NCI-H510A treated with DMSO at 0.1 percent for 48 hours (cell line): ENCODE measurements at regions not wholly inside any gene's neighbourhood (a gene's known extent, or its start where the extent isn't known, plus 50 kb on each side); places are given as distances from the start of the nearest gene placed in this dataset.
"Not testable (repeated sequence)": the region's sequence is repeated elsewhere in the genome, so short reads cannot be mapped to it uniquely, and the experiment has no call there.

Experiments used
- DNase-seq: peaks from one replicate; lab custom pipeline; 2025; lab: John Stamatoyannopoulos, UW

DNA sequence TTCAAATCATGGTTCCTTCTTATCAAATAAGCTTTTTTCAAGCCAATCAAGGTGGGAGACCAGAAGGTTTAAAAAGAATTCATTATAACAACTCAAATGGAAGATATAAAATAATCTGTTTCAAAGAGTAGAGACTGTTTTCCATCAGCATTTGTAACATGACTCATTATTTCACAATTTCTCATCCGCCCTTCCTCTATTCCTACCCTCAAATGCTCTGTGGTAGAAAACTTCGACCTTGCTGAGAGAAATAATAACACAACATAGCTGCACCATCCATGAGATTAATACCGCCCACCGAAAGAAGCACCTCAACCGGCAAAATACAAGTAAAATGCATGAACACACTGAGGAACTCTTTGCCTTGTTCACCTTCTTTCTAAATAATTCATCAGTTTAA lies 2039.2 kb upstream of the CELF4 start:
- no peak for DNase-seq

DNA sequence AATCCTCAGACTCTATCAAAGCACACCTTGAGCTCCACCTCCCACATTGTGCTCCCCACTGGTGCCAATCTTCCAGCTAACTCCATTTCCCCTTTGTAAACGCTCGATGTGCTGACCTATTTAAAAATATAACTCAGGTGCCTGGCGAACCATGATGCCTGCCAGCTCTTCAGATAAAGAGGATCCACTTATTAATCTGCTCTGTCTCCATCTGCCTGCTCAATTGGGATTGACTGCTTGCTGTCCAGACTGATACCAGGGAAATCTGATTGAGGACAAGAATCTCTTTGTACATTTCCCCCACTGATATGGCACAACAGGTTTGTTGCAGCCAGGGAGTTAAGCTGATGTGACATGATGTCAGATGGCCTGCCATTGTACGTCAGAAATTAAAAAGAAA lies 2036.5 kb upstream of the CELF4 start:
- peak; percentile 80 for DNase-seq

GRCh38 chr18:39600894-39601293 lies 2035.3 kb upstream of the CELF4 start:
- DNase-seq = no peak

- DNase-seq = no peak
Observed at GRCh38 chr18:39599251-39599650, 2033.7 kb upstream of the CELF4 start.

DNA sequence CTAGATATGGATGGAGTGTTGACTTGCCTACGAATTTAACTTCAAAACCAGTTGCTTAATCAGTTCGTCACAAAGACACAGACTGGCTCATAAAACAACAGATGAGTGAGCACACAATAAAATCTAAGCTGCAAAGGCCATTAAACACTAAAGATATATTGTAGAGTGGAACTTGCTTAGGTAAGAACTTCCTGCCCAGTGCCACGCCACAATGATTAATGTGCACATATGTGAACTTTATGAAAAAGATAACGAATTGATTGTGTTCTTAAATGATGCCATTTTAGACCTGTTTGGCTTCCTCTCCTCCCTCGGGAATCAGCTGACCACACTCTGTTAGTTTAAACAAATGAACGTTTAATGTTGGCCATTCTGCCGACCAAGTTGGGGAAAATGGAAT lies 2031.3 kb upstream of the CELF4 start:
- peak; percentile 52 for DNase-seq

DNA sequence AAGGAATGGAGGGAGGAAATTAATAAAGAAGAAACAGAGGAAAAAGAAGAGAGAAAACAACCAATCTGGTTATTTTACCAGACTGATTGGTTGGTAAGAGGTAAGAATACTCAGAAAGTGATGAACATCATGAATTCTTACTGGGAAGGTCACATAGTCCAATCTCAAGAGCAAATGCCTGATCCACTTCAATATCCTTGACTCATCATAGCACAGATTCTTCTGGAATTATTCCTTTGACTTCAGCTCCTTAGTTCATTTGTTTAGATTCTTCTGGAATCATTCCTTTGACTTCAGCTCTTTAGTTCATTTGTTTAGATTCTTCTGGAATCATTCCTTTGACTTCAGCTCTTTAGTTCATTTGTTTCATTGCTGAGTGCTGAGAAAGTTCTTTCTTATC lies 2030.6 kb upstream of the CELF4 start:
- DNase-seq = no peak

- no peak for DNase-seq
Observed at GRCh38 chr18:39594206-39594605, 2028.6 kb upstream of the CELF4 start.

GRCh38 chr18:39591649-39592048 lies 2026.1 kb upstream of the CELF4 start:
- DNase-seq = no peak

- DNase-seq = no peak
Observed at GRCh38 chr18:39589496-39589895, 2023.9 kb upstream of the CELF4 start.

DNA sequence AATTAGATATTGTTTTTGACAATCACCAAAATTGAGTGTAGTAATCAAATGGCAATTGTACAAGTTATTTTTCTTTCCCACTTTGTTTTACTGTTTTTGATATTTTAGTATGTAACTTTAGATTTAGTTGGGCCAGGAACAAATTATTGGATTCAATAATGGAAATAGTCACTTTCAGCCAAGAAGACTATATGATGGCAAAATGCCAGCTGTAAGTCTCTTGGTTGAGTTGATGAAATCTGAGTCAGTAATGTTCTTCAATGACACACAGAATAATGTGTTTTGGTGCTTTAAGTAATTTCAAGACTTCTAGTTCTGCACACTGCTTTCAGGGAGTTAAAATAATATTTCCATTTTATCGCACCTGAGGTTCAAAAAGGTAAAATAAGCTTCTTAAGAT lies 2022.0 kb upstream of the CELF4 start:
- no peak for DNase-seq

DNA sequence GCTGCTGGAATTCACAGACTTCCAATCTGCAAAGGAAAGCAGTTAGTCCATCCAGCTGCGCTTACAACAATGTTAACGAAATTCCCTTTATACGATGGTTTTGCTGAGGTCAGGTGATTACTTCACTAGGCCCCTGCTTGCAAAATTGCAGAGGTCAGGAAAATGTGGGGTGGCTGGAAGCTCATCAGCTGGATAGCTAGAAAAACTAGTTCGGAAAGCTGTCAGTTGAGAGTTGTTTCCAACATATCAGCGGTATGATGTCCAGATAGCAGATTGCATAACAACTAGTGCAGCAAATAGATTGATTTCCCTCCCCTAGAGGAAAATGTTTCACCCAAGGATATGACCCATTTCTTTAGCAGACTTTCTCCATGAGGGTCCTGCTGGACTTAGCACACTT lies 2021.1 kb upstream of the CELF4 start:
- no peak for DNase-seq

GRCh38 chr18:39574897-39575296 lies 2009.3 kb upstream of the CELF4 start:
- DNase-seq = no peak

DNA sequence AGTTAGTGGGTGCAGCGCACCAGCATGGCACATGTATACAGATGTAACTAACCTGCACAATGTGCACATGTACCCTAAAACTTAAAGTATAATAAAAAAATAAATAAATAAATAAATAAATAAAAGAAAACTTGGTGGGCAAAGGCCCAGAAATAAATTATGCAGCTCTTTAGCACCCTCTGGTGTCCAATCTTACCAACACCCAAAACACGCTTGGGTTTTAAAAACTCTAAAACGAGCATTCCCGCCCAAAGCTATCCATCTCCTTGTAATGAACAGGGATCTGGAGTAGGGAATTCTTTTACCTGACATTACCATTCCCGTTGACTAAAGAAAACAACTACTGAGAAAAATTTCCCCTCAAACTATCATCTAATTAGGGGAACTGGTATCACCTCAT lies 2005.9 kb upstream of the CELF4 start:
- peak; percentile 13 for DNase-seq

- not testable (repeated sequence) for DNase-seq
Observed at GRCh38 chr18:39565551-39566230, 2000.1 kb upstream of the CELF4 start.

- DNase-seq = peak; percentile 72
Observed at GRCh38 chr18:39564716-39565115, 1999.1 kb upstream of the CELF4 start.

- no peak for DNase-seq
Observed at GRCh38 chr18:39561126-39561525, 1995.5 kb upstream of the CELF4 start.

DNA sequence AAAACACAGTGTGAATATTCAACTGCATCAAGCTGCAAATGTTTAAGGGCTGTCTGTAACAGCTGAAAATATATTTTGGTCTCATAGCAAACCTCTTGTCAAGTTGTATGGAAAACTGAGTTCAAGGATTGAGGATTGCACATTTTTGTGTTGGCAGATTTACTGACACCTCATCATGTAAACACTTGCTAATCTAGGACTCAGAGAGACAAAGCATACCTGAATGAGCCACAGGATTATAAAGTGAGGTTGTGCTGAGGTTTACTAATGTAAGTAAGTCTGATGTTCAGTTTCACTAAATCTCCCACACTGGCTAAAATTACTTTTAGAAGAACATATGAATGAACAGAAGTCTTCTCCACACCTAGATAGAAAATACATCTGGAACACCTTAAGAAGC lies 1993.1 kb upstream of the CELF4 start:
- no peak for DNase-seq

- DNase-seq = no peak
Observed at GRCh38 chr18:39555496-39555895, 1989.9 kb upstream of the CELF4 start.

DNA sequence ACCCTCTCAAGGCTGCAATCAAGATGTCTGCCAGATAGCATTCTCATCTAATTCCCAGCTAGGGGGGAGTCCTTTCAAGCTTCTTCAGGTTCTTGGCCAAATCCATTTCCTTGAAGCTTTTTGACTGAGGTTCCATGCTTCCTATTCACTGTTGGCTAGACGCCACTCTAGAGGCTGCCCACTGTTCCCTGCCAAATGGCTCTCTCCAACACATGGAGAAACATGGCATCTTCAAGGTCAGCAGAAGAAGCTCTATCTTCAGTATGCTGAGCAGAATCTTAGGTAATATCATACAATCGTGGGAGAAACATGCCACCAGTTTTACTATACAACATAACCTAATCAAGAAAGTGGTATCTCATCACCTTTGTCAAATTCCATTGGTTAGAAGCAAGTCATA lies 1985.1 kb upstream of the CELF4 start:
- DNase-seq = no peak

DNA sequence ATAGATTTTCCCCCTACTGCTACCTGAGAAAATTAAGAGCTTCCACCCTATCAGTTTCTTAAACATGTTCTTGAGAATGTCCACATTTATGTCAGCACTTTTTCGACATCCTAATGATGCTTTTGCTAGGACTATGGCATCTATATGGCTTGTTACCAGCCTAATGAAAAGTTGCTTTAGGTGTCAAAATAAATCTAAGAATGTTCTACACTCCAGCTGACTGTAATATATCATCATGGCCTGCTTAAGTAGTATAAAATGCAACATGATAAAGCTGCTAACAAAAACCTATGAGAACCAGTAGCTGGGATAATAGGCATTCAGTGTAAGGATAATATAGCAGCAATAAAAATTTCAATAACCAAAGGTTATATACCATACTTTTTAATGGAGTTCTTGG lies 1983.5 kb upstream of the CELF4 start:
- no peak for DNase-seq

- DNase-seq = no peak
Observed at GRCh38 chr18:39531659-39532058, 1966.1 kb upstream of the CELF4 start.

- DNase-seq = no peak
Observed at GRCh38 chr18:39529358-39529757, 1963.8 kb upstream of the CELF4 start.

DNA sequence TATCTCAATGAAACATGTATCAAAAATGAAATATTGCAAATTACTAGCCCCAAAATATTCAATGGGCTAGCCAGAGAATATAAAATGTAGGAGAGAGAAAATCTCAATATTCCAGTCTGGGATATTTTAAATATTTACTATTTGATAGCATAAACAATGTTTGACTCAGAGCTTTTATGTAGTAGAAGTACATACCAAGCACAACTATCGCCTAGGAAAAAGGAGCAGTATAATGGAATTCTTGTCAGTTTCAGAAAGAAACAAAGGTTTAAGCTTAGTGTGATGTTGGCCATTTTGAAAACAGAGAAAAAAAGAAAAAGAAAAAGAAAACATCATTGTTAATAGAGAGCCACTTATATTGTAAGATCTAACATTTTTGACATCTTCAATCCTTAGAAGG lies 1961.9 kb upstream of the CELF4 start:
- no peak for DNase-seq

GRCh38 chr18:39524370-39524769 lies 1958.8 kb upstream of the CELF4 start:
- DNase-seq = no peak

GRCh38 chr18:39523281-39523680 lies 1957.7 kb upstream of the CELF4 start:
- no peak for DNase-seq
